CD14-positive monocyte (primary cell): ENCODE measurements at regions not wholly inside any gene's neighbourhood (a gene's known extent, or its start where the extent isn't known, plus 50 kb on each side); places are given as distances from the start of the nearest gene placed in this dataset.

Source experiments
- DNase-seq, 3 donors: peaks; one replicate each; pipeline ENCODE4 v3.0.0-alpha.2; 2011 to 2022
- H2AFZ ChIP-seq: 2 replicates; pipeline ENCODE4 v1.6.0; 2012; ENCODE audit warnings: mild to moderate bottlenecking, low read depth, low read length, inconsistent platforms; ENCODE audit not compliant: insufficient read depth, poor library complexity, severe bottlenecking
- H3K27ac ChIP-seq, 2 donors: 1 replicate in 1 of 2; 2 replicates in 1 of 2; pipeline ENCODE4 v1.5.1; 2012 to 2013; ENCODE audit warnings: low read length in 2 of 2, control low read depth in 1 of 2, inconsistent platforms in 1 of 2, low read depth in 1 of 2, mild to moderate bottlenecking in 1 of 2
- H3K27me3 ChIP-seq, 2 donors: one replicate each; pipeline versions ENCODE4 v1.6.0 to v1.6.1; 2011 to 2013; ENCODE audit warnings: low read length in 2 of 2; ENCODE audit not compliant: control insufficient read depth in 2 of 2, insufficient read depth in 2 of 2
- H3K36me3 ChIP-seq, 2 donors: replicated peaks in 1 of 2; 1 replicate in 1 of 2; 2 replicates in 1 of 2; pipeline versions ENCODE4 v1.5.1 to v1.6.1; 2012 to 2013; ENCODE audit warnings: low read length in 2 of 2, control low read depth in 1 of 2, inconsistent platforms in 1 of 2, mild to moderate bottlenecking in 1 of 2; ENCODE audit not compliant: insufficient read depth in 2 of 2, control insufficient read depth in 1 of 2
- H3K4me1 ChIP-seq, 2 donors: 1 replicate in 1 of 2; 2 replicates in 1 of 2; pipeline versions ENCODE4 v1.5.1 to v1.6.1; 2012 to 2013; ENCODE audit warnings: low read length in 2 of 2, control low read depth in 1 of 2, inconsistent platforms in 1 of 2, mild to moderate bottlenecking in 1 of 2, moderate library complexity in 1 of 2; ENCODE audit not compliant: insufficient read depth in 2 of 2, control insufficient read depth in 1 of 2
- H3K4me2 ChIP-seq: replicated peaks from 2 replicates; pipeline ENCODE3; 2012; ENCODE audit warnings: low read length, moderate library complexity, mild to moderate bottlenecking; ENCODE audit not compliant: poor library complexity, severe bottlenecking; ENCODE audit errors: extremely low read depth
- H3K4me3 ChIP-seq, 3 experiments: fragments of 200-600 bp in 1 of 3; sonication (generic) in 1 of 3; replicated peaks in 1 of 3; 1 replicate in 2 of 3; 2 replicates in 1 of 3; pipeline ENCODE4 v1.5.1; 2011 to 2013; ENCODE audit warnings: low read length in 3 of 3, mild to moderate bottlenecking in 3 of 3, control low read depth in 2 of 3, low read depth in 2 of 3, inconsistent platforms in 1 of 3, moderate library complexity in 1 of 3
- H3K79me2 ChIP-seq: 2 replicates; pipeline ENCODE4 v1.6.0; 2012; ENCODE audit warnings: mild to moderate bottlenecking, control low read depth, inconsistent platforms, low read length, moderate library complexity; ENCODE audit not compliant: insufficient read depth
- H3K9ac ChIP-seq: 2 replicates; pipeline ENCODE4 v1.6.0; 2017; ENCODE audit warnings: low read length, mild to moderate bottlenecking; ENCODE audit not compliant: insufficient read depth, poor library complexity, severe bottlenecking
- H3K9me3 ChIP-seq, 2 donors: replicated peaks in 1 of 2; 1 replicate in 1 of 2; 2 replicates in 1 of 2; pipeline versions ENCODE4 v1.5.1 to v1.6.1; 2012 to 2013; ENCODE audit warnings: low read length in 2 of 2, control low read depth in 1 of 2; ENCODE audit not compliant: control insufficient read depth in 1 of 2, insufficient read depth in 1 of 2
- H4K20me1 ChIP-seq: 2 replicates; pipeline ENCODE4 v1.6.0; 2012; ENCODE audit warnings: mild to moderate bottlenecking, low read length, control low read depth, moderate library complexity; ENCODE audit not compliant: insufficient read depth
- H3K27ac Mint-ChIP-seq, 7 donors: one replicate each; pipeline ENCODE4 v1.8.0; 2020; ENCODE audit warnings: mild to moderate bottlenecking in 7 of 7, mixed read lengths in 7 of 7, moderate library complexity in 6 of 7, inconsistent platforms in 2 of 7
- H3K27me3 Mint-ChIP-seq, 3 donors: one replicate each; pipeline ENCODE4 v1.8.0; 2021 to 2022; ENCODE audit warnings: low read depth in 3 of 3, mild to moderate bottlenecking in 3 of 3, mixed read lengths in 3 of 3, moderate library complexity in 3 of 3, inconsistent platforms in 1 of 3
- H3K36me3 Mint-ChIP-seq, 2 donors: one replicate each; pipeline ENCODE4 v1.8.0; 2020; ENCODE audit warnings: mixed read lengths in 2 of 2, inconsistent platforms in 1 of 2, mild to moderate bottlenecking in 1 of 2
- H3K4me1 Mint-ChIP-seq: one replicate; pipeline ENCODE4 v1.8.0; 2020; ENCODE audit warnings: mild to moderate bottlenecking, mixed read lengths
- H3K4me3 Mint-ChIP-seq, 2 donors: one replicate each; pipeline ENCODE4 v1.8.0; 2020; ENCODE audit warnings: mild to moderate bottlenecking in 2 of 2, mixed read lengths in 2 of 2, moderate library complexity in 1 of 2
- H3K9me3 Mint-ChIP-seq, 7 donors: one replicate each; pipeline ENCODE4 v1.8.0; 2020 to 2022; ENCODE audit warnings: mixed read lengths in 7 of 7, mild to moderate bottlenecking in 6 of 7, moderate library complexity in 6 of 7, inconsistent platforms in 2 of 7
- CTCF ChIP-seq: fragments of 200-600 bp; IDR thresholded peaks from one replicate; pipeline ENCODE4 v1.8.0; 2022; ENCODE audit warnings: antibody characterized with exemption, mild to moderate bottlenecking
- WGBS: methylation state at CpG from one replicate; pipeline ENCODE4 v1.1.5; 2013; ENCODE audit warnings: missing lambda C conversion rate; ENCODE audit not compliant: insufficient coverage; 5-methylcytosine and 5-hydroxymethylcytosine counted together
- intact Hi-C, 2 donors: fragments of 100-400 bp; cut with micrococcal nuclease; formaldehyde crosslinking; loops; one replicate each; pipeline versions ENCODE4 v1.15.0 to v1.15.1; 2023

- no peak overlapping the region for H3K4me3 Mint-ChIP-seq
- H3K9me3 ChIP-seq: peaks cover 0 to 8% of the 10 kb centered on the region in 2 donors
- no peaks in the 10 kb centered on the region for H4K20me1 ChIP-seq
- no peak overlapping the region for H3K9ac ChIP-seq
- H3K36me3 Mint-ChIP-seq: no peaks in the 10 kb centered on the region
- H2AFZ ChIP-seq: no peak overlapping the region
- H3K27me3 Mint-ChIP-seq: peaks cover 0 to 3% (median 0%) of the 10 kb centered on the region in 3 donors
- H3K27me3 ChIP-seq: no peaks in the 10 kb centered on the region
- H3K4me1 ChIP-seq: no peaks in the 10 kb centered on the region
- no peak overlapping the region for H3K4me3 ChIP-seq
- H3K27ac Mint-ChIP-seq: no peak overlapping the region
- H3K79me2 ChIP-seq: no peaks in the 10 kb centered on the region
- DNase-seq: no peak
- H3K4me1 Mint-ChIP-seq: no peaks in the 10 kb centered on the region
- TF ChIP-seq CTCF: no peak
- H3K27ac ChIP-seq: no peak overlapping the region
- intact Hi-C loops: no loop called here
- no CpG with 5 or more reads among the region's 1 CpG for WGBS
- peaks cover 0 to 14% (median 5%) of the 10 kb centered on the region in 7 donors for H3K9me3 Mint-ChIP-seq
- no peaks in the 10 kb centered on the region for H3K36me3 ChIP-seq
- no peak overlapping the region for H3K4me2 ChIP-seq
These were observed 378.5 kb upstream of the CD180 start for GRCh38 chr5:67575087-67575486.

- H3K9ac ChIP-seq: no peak overlapping the region
- H3K9me3 ChIP-seq: peaks cover 0 to 4% of the 10 kb centered on the region in 2 donors
- no peak for TF ChIP-seq CTCF
- no peaks in the 10 kb centered on the region for H3K79me2 ChIP-seq
- no peak overlapping the region for H3K27ac ChIP-seq
- no CpG with 5 or more reads among the region's 1 CpG for WGBS
- H3K4me3 ChIP-seq: no peak overlapping the region
- Mint-ChIP-seq H3K4me1 (no peaks in the 10 kb centered on the region), H3K27me3 (peaks cover 0 to under 1% (median 0%) of the 10 kb centered on the region in 3 donors), H3K4me3 (no peak overlapping the region), H3K36me3 (no peaks in the 10 kb centered on the region), H3K27ac (no peak overlapping the region), H3K9me3 (peaks cover 8 to 17% (median 14%) of the 10 kb centered on the region in 7 donors)
- no peaks in the 10 kb centered on the region for H3K27me3 ChIP-seq
- H2AFZ ChIP-seq: no peak overlapping the region
- no peaks in the 10 kb centered on the region for H3K4me1 ChIP-seq
- no peaks in the 10 kb centered on the region for H4K20me1 ChIP-seq
- no peak for DNase-seq
- intact Hi-C loops: no loop called here
- no peaks in the 10 kb centered on the region for H3K36me3 ChIP-seq
- H3K4me2 ChIP-seq: no peak overlapping the region
These were observed 364.7 kb upstream of the CD180 start for GRCh38 chr5:67561151-67561932.
